ENCODE measurements at regions not wholly inside any gene's neighbourhood (a gene's known extent, or its start where the extent isn't known, plus 50 kb on each side); places are given as distances from the start of the nearest gene placed in this dataset.

- no peak for DNase-seq (ENCODE audit: low read depth)
Measured at GRCh38 chr9:129506041-129506440, 114.9 kb downstream of the C9orf50 start.

GRCh38 chr9:129505270-129505902, 115.5 kb downstream of the C9orf50 start:
- no peak for DNase-seq (ENCODE audit: low read depth)

DNA sequence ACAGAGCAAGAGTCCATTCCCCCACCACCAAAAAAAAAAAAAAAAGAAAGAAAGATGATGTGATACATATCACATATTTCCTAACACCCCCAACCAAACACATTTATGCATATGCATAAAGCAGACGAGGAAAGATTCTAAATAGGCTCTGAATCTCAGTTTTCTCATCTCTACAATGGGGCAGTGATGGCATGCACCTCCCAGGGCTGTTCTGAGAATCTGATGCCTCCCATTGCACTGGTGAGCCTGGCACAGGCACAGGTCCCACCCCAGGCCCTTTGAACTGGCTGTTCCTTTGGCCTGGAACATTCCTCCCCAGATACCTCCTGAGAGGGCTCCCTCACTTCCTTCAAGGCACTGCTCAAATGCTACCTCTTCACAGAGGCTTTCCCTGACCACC, 116.5 kb downstream of the C9orf50 start:
- no peak for DNase-seq (ENCODE audit: low read depth)

DNA sequence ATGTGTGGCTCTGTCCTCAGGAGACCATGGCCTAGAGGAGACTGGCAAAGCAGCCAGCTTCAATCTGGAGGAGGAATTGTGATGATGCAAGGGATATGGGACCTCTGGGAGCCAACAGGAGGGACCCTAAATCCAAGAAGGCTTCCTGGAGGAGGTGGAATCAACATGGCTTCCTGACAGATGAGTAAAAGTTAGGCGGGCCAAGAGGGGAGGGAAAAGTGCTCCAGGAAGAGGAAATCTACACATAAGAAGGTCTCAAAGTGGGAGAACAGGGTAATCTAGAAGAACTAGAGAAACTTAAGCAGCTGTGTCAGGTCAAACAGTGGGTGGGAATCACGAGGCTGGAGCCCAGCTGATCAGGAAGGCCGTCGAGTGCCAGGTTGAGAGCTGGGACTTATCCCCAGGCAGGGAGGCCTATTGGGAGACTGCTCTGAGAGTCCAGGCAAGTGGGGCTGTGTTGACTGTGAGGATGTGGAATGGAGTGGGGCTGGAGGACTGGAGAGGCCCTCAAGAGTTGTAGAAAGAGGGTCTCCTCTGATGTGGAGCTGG, 119.1 kb downstream of the C9orf50 start:
- no peak for DNase-seq (ENCODE audit: low read depth)

- DNase-seq (ENCODE audit: low read depth) = no peak
Measured at GRCh38 chr9:129500863-129501770, 119.8 kb downstream of the C9orf50 start.

DNA sequence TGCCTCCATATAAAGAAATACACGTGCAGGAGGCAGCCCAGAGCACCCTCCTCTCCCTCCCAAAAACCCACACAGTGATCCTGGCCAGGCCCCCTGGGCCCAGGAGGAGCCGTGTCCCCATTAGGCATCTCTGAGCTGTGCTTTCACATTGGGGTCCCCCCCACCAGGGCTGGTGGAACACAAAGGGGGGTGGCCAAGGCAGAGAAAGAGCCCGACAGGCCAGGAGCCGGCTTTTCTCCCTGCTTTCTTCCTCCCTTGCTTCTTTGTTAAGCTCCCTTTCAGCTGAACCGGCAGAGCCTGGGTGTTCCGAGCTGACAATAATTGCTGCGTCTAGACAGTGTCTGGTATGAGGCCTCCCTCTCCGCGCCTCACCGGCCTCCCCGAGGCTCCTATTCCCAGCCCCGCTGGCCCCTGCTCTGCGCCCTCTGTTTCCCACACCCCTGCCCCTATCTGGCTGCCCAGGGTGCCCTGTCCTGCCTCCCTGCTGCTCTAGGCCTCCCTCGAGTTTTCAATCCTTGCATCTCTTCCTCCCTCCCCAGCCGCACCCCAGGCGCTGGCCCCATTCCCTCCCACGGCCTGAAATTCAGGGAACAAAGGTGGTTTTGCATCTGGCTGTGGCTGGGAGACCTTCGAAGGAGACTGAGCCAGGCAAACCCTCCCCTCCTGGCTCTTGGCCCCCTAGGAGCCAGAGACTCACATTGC, 120.6 kb downstream of the C9orf50 start:
- no peak for DNase-seq (ENCODE audit: low read depth)

GRCh38 chr9:129498451-129499384, 122.2 kb downstream of the C9orf50 start:
- no peak for DNase-seq (ENCODE audit: low read depth)

- no peak for DNase-seq (ENCODE audit: low read depth)
Measured at GRCh38 chr9:129497813-129498450, 123.0 kb downstream of the C9orf50 start.

DNA sequence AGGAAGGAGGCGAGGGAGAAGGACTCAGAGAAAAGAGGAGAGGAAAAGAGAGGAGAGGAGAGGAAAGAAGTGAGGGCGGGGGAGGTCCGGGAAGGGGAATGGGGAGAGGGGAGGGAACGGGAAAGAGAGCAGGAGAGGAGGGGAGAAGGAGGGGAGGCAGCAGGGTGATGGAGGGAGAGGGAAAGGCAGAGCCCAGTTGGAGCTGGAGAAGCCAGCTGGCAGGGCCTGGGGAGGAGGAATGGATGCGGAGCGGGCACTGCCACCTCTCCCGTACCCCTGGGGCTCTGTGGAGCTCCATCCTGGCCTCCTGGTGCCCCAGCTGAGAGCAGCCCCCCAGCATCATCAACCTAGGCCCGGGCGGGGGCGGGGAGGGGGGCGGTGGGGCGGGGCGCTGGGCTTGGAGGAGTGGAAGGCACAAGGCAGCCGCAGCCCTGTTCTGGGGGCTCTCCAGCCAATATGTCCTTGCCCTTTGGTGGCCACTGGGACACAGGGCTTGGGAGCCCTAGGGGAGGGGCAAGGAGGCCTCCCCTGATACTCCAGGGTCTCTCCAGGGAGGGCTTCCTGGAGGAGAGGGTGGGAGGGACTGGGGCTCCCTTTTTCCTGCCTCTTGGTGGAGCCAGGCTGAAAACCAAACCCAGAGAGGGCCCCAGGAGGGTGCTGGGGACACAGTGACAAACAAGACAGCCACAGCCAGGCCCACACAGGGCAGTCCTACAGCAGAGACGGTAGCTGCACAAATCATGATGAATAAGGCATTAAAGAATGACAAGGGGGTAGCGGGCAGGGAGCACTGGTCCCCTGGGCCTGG, 123.7 kb downstream of the C9orf50 start:
- DNase-seq (ENCODE audit: low read depth) = no peak

DNA sequence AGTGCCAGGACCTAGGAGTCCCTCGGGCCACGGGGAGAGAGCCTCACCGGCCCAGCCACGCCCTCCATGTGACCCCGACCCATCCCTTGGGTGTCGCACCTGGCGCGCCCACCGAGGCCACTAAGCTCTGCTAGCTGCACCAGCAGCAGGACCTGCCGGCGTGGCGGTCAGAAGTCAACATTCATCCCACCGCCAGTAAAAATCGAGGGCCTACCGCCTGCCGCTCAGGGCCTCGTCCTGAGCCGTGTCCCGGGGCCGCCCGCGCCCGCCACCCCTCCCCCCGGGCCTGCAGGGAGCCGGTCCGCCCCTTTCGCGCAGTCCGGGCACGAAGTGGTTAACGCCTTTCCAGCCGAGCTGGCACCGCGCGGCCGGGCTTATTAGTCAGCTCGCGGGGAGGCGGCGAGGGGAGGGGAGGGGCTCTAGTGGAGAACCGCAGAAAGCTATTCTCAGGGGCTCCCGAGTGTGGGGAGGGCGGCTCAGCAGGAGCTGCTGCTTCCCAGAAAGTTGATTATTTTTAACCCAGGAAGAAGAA, 124.4 kb downstream of the C9orf50 start:
- DNase-seq (ENCODE audit: low read depth) = peak; percentile 79

GRCh38 chr9:129495620-129496472, 125.1 kb downstream of the C9orf50 start:
- DNase-seq (ENCODE audit: low read depth) = peak; percentile 84

DNA sequence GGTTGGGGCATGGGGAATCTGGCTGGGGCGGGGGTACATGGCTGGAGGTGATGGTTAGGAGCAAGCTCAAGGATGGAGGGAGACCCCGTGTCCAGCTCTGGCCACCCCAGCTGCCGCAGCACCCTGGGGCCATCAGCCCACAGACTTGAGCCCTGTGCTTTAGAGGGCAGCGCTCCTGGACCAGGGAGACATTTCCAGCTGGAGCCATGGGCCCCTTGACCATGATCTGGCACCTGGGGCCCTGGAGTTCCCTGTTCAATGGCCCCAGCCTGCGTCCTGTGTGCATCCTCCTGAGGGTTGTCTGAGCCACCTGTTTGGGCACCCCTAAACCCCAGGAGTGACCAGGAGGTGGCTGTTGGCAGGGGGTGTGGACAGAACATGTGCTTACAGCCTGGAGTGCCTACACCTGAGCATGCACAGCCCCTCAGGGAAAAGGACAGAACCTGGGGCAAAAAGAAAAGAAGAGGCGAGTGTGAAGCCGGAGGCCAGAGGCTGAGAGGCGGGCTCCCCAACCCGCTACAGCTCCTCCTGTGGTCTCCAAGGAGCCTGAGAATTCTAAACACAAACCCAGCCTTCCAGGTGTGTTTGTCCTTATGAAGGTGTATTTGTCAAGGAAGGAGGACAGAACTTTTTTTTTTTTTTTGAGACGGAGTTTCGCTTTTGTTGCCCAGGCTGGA, 126.7 kb downstream of the C9orf50 start:
- no peak for DNase-seq (ENCODE audit: low read depth)

DNA sequence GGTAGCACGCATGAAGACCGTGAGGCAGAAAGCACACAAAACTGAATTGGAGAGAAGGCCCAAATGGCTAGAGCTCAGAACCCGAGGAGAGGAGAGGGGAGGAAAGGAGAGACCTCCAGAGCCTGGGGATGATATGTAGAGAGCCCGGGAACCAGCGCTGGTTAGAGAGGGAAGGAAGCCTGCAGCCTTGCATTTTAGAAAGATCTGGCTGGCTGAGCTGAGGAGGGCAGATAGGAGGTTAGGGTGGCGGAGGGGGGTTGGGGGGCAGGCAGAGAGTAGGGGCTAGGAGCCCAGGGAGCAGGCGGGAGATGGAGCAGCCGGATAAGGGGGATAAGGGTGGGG, 127.2 kb downstream of the C9orf50 start:
- DNase-seq (ENCODE audit: low read depth) = no peak

- no peak for DNase-seq (ENCODE audit: low read depth)
Measured at GRCh38 chr9:129493002-129493705, 127.7 kb downstream of the C9orf50 start.

GRCh38 chr9:129491487-129491855, 129.4 kb downstream of the C9orf50 start:
- no peak for DNase-seq (ENCODE audit: low read depth)

- DNase-seq (ENCODE audit: low read depth) = no peak
Measured at GRCh38 chr9:129490583-129491486, 130.1 kb downstream of the C9orf50 start.

Measured in activated T-cell treated with anti-CD3 and anti-CD28 coated beads for 48 hours (primary cell).